ENCODE measurements at regions not wholly inside any gene's neighbourhood (a gene's known extent, or its start where the extent isn't known, plus 50 kb on each side); places are given as distances from the start of the nearest gene placed in this dataset.
A peak's percentile ranks its signal among the peaks of the same experiment; 100 is the strongest.
"Not testable (repeated sequence)": the region's sequence is repeated elsewhere in the genome, so short reads cannot be mapped to it uniquely, and the experiment has no call there.

GRCh38 chr2:13667415-13667757 lies 950.6 kb downstream of the TRIB2 start:
- DNase-seq (ENCODE audit: low read depth): no peak

- peak; percentile 70 for DNase-seq (ENCODE audit: low read depth)
Measured at GRCh38 chr2:13669607-13670006, 952.9 kb downstream of the TRIB2 start.

DNA sequence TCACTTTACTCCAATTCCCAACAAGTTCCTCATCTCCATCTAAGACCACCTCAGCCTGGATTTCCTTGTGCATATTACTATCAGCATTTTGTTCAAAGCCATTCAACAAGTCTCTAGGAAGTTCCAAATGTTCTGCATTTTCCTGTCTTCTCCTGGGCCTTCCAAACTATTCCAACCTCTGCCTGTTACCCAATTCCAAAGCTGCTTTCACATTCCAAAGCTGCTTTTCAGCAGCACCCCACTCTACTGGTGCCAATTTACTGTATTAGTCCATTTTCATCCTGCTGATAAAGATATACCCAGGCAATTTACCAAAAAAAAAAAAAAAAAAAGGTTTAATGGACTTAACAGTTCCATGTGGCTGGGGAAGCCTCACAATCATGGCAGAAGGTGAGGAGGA lies 957.1 kb downstream of the TRIB2 start:
- not testable (repeated sequence) for DNase-seq (ENCODE audit: low read depth)

DNA sequence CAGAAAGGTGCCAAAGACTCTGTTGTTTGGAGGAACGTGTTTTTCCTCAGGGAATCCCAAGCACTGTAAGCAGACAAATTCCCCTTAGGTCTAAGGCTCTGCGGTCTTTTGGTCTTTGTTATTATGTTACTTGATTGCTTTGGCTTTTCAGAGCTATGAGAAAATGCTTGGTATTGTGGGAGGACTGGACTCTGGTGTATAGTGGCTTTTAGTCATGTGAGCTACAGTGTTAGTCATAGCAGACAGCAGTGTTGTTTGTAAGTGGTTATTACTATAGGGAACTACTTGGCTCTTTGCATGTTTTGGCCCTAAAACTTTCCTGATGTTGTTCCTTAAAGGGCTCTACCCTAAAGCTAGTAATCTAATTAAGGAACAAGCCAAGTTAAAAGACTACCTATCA lies 956.2 kb upstream of the LRATD1 start:
- peak; percentile 91 for DNase-seq (ENCODE audit: low read depth)

DNA sequence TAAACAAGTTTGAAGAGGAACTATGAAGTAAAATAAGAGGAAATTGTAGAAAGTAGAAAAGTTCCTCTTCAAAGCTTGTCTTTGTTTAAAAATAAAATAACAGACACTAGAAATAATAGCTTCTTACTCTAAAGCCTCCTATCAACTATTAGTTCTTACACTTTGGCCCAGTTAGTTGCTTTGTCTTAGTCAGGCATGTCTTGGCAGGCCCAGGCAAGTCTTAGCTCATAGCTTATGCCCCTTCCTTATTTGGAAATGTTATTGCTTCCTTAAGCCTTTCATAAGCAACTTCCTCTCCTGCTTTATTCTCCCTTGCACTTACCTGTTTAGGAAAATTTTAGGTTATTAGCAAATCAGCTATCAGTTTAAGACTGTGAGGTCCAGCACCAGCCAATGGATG lies 950.6 kb upstream of the LRATD1 start:
- DNase-seq (ENCODE audit: low read depth): no peak

GRCh38 chr2:13682540-13683272 lies 949.8 kb upstream of the LRATD1 start:
- peak; percentile 75 for DNase-seq (ENCODE audit: low read depth)

DNA sequence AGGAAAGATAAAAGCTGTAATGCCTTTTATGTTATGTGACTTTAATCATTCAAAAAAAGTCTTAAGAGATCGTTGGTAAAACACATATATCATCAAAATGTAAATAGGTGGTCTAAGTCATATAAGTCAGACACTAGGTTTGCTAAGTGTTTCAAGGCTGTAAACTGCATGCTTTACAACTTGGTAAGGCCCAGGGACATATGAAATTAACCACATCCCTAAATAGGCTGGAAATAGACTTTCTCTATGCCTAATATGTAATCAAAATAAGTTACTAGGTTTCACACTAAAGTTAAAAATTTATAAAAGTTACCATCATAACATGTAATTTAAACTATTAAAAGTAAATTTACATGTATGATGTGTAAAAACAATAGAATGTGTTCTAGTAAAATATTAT lies 946.3 kb upstream of the LRATD1 start:
- DNase-seq (ENCODE audit: low read depth): no peak

- no peak for DNase-seq (ENCODE audit: low read depth)
Measured at GRCh38 chr2:13694673-13695072, 937.8 kb upstream of the LRATD1 start.

- no peak for DNase-seq (ENCODE audit: low read depth)
Measured at GRCh38 chr2:13696601-13697000, 935.9 kb upstream of the LRATD1 start.

- no peak for DNase-seq (ENCODE audit: low read depth)
Measured at GRCh38 chr2:13698847-13699246, 933.7 kb upstream of the LRATD1 start.

- not testable (repeated sequence) for DNase-seq (ENCODE audit: low read depth)
Measured at GRCh38 chr2:13699939-13700338, 932.6 kb upstream of the LRATD1 start.

DNA sequence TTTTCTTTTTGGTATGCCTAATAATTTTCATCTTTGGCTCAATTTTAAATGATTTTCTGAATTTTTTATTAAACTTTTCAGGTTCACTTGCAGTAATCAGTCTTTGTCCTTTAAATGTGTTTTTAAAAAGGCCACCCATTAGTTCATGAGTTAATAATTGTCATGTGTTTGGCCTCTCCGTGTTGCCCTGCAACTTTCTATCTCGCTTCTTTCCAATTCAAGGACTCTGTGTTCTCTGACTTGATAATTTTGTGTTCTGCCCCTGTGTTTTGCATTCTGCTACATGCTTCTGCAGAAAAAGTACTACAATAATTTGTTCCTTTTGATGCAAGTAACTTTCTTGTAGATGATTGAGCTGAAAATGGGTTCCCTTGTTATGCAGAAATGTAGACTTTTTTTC lies 921.4 kb upstream of the LRATD1 start:
- no peak for DNase-seq (ENCODE audit: low read depth)

GRCh38 chr2:13714466-13714865 lies 918.1 kb upstream of the LRATD1 start:
- DNase-seq (ENCODE audit: low read depth): peak; percentile 5

GRCh38 chr2:13725945-13726344 lies 906.6 kb upstream of the LRATD1 start:
- no peak for DNase-seq (ENCODE audit: low read depth)

GRCh38 chr2:13745330-13745729 lies 887.2 kb upstream of the LRATD1 start:
- peak; percentile 12 for DNase-seq (ENCODE audit: low read depth)

DNA sequence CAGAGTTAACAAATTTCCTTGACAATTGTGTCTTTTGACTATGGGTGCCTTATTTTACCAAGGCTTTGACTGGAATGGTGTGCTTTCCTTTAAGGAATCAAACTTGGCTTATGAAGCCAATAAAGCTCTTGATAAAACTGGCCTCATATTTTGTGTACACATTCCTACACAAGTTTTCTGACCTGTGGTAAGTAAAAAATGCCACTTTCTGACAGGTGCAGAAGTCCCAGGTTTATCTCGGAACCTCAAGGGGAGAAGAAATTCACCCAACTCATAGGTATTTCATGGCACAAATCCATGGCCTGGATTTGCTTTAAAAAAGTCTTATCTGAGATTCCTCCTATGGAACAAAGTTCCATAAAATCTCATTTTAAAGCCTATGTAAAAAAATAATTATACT lies 880.6 kb upstream of the LRATD1 start:
- DNase-seq (ENCODE audit: low read depth): no peak

- DNase-seq (ENCODE audit: low read depth): no peak
Measured at GRCh38 chr2:13758412-13758811, 874.1 kb upstream of the LRATD1 start.

GRCh38 chr2:13768274-13768673 lies 864.2 kb upstream of the LRATD1 start:
- DNase-seq (ENCODE audit: low read depth): no peak

GRCh38 chr2:13770279-13770678 lies 862.2 kb upstream of the LRATD1 start:
- no peak for DNase-seq (ENCODE audit: low read depth)

GRCh38 chr2:13779996-13780395 lies 852.5 kb upstream of the LRATD1 start:
- DNase-seq (ENCODE audit: low read depth): peak; percentile 1

DNA sequence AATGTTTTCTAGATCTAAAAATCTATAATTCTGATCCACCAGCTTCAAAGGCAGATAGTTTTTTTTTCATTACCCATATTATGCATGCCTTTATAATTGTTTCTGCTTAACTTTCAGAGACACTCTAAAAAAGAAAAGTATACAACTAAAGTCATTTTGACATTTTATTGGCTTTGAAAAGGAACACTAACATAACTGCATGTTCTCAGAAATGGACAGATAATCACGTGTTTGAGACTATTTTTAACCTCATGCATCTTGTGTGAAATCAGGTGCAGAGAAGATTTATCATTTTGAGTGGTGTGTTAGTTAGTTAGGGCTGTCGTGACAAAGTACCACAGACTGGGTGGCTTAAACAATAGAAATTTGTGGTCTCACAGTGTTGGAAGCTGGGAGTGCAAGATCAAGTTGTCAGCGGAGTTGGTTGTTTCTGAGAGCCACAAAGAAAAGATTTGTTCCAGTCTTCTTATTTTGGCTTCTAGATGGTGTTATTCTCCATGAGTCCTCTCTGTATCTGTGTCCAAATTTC lies 841.4 kb upstream of the LRATD1 start:
- DNase-seq (ENCODE audit: low read depth): no peak

GRCh38 chr2:13806539-13806938 lies 826.0 kb upstream of the LRATD1 start:
- DNase-seq (ENCODE audit: low read depth): no peak

DNA sequence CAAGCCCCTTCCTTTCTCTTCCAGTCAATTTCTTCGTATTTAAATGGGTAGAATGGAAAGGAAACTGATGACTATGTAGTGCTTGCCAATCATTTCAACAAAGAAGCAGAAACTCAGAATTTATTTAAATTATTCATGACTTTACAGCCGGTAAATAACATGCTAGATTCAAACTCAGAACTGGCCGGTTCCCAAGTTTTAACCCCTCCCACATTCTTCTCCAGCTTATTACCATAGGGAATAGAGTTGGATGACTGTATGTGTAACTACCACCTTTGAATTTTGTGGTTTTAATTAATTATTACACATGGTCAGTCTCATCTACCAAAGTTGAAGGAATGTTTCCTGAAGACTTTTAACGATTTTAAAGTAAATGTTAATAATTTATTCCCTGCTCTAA lies 819.3 kb upstream of the LRATD1 start:
- DNase-seq (ENCODE audit: low read depth): no peak

DNA sequence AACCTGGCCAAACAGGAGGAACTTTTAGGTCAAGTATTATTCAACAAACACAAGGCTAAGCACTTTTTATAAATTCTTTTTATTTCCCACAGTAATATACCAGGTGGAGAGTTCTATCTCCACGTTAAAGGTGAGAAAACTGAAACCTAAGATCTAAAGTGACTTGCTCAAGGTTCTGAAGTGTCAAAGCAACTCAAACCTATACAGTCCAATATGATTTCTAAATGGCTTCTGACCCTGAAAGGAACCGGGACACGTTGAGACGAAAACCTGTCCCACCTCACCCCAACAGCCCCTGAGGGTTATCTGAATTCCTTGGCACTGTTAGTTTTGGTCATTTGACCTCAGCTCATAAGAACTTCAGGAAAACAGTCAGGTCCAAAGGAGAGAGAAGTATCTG lies 814.5 kb upstream of the LRATD1 start:
- DNase-seq (ENCODE audit: low read depth): no peak
